ENCODE measurements at regions not wholly inside any gene's neighbourhood (a gene's known extent, or its start where the extent isn't known, plus 50 kb on each side); places are given as distances from the start of the nearest gene placed in this dataset.

- H3K27ac ChIP-seq, result no peak overlapping the region
- H3K4me1 ChIP-seq (ENCODE audit: insufficient read depth), result no peaks in the 10 kb centered on the region
- TF ChIP-seq CTCF (IDR thresholded peaks at IDR 0.05) (no peak), EP300 (IDR thresholded peaks at IDR 0.05) (no peak), POLR2A (IDR thresholded peaks at IDR 0.05) (no peak)
- DNase-seq, result no peak
- H3K27me3 ChIP-seq, result no peaks in the 10 kb centered on the region
- no peaks in the 10 kb centered on the region for H3K9me3 ChIP-seq
- WGBS, 3 donors, result 66 to 76% (median 75%) methylated on average over 4 of the region's 4 CpGs
- intact Hi-C loops (cut with DNase I), result no loop called here
- no peaks in the 10 kb centered on the region for H3K36me3 ChIP-seq
- no peak overlapping the region for H3K4me3 ChIP-seq
Observed at GRCh38 chr2:60337142-60337497, 216.3 kb downstream of the BCL11A start.

- WGBS, 3 donors, result 47 to 57% (median 51%) methylated on average over 5 of the region's 5 CpGs
- no peak for DNase-seq
Observed at GRCh38 chr2:60336442-60337141, 216.9 kb downstream of the BCL11A start.

GRCh38 chr2:60335533-60336237 is 217.8 kb downstream of the BCL11A start:
- Histone ChIP-seq H3K4me3 (no peak overlapping the region), H3K27me3 (no peaks in the 10 kb centered on the region), H3K4me1 (ENCODE audit: insufficient read depth) (no peaks in the 10 kb centered on the region), H3K36me3 (no peaks in the 10 kb centered on the region), H3K9me3 (no peaks in the 10 kb centered on the region), H3K27ac (no peak overlapping the region)
- 80 to 85% (median 85%) methylated on average over 13 of the region's 13 CpGs for WGBS, 3 donors
- DNase-seq, result no peak
- no peak for TF ChIP-seq POLR2A (IDR thresholded peaks at IDR 0.05)
- no peak for TF ChIP-seq EP300 (IDR thresholded peaks at IDR 0.05)
- intact Hi-C loops (cut with DNase I), result no loop called here

More at GRCh38 chr2:60336442-60337141, 216.9 kb downstream of the BCL11A start:
- intact Hi-C loops (cut with DNase I), result no loop called here
- Histone ChIP-seq H3K27me3 (no peaks in the 10 kb centered on the region), H3K36me3 (no peaks in the 10 kb centered on the region), H3K4me3 (no peak overlapping the region), H3K27ac (no peak overlapping the region), H3K4me1 (ENCODE audit: insufficient read depth) (no peaks in the 10 kb centered on the region), H3K9me3 (no peaks in the 10 kb centered on the region)
- no peak for TF ChIP-seq CTCF (IDR thresholded peaks at IDR 0.05)
- TF ChIP-seq POLR2A (IDR thresholded peaks at IDR 0.05), result no peak
- TF ChIP-seq EP300 (IDR thresholded peaks at IDR 0.05), result no peak

DNA sequence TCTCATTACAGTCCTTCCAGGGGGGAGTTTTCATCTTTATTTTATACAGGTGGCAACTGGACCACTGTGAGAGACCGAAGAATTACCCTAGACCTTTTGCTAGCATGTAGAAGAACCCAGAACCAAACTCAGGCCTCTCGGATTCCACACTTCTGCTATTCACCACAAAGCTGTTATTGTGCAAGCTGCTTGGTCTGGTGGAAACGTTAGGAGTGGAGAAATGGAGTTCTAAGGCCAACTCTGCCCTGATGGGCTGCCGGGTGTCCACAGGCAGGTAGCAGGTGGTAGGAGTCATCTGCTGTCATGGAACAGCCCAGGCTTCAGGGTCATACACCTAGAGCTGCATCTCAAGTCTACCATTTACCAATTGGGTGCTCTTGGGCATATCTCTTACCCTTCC is 218.8 kb downstream of the BCL11A start:
- H3K27me3 ChIP-seq, result no peaks in the 10 kb centered on the region
- H3K27ac ChIP-seq, result no peak overlapping the region
- DNase-seq, result no peak
- no peaks in the 10 kb centered on the region for H3K4me1 ChIP-seq (ENCODE audit: insufficient read depth)
- H3K9me3 ChIP-seq, result no peaks in the 10 kb centered on the region
- intact Hi-C loops (cut with DNase I), result no loop called here
- no peak overlapping the region for H3K4me3 ChIP-seq
- TF ChIP-seq CTCF (IDR thresholded peaks at IDR 0.05) (no peak), EP300 (IDR thresholded peaks at IDR 0.05) (no peak), POLR2A (IDR thresholded peaks at IDR 0.05) (no peak)
- WGBS, 3 donors, result 83 to 87% (median 86%) methylated on average over 4 of the region's 4 CpGs
- no peaks in the 10 kb centered on the region for H3K36me3 ChIP-seq

GRCh38 chr2:60333264-60333663 is 220.2 kb downstream of the BCL11A start:
- Histone ChIP-seq H3K36me3 (no peaks in the 10 kb centered on the region), H3K27ac (no peak overlapping the region), H3K9me3 (no peaks in the 10 kb centered on the region), H3K27me3 (no peaks in the 10 kb centered on the region), H3K4me3 (no peak overlapping the region), H3K4me1 (ENCODE audit: insufficient read depth) (no peaks in the 10 kb centered on the region)
- intact Hi-C loops (cut with DNase I), result no loop called here
- 90 to 94% (median 91%) methylated on average over 8 of the region's 8 CpGs for WGBS, 3 donors
- DNase-seq, result no peak
- TF ChIP-seq EP300 (IDR thresholded peaks at IDR 0.05) (no peak), CTCF (IDR thresholded peaks at IDR 0.05) (no peak), POLR2A (IDR thresholded peaks at IDR 0.05) (no peak)
